HUES6 (cell line): ENCODE measurements at regions not wholly inside any gene's neighbourhood (a gene's known extent, or its start where the extent isn't known, plus 50 kb on each side); places are given as distances from the start of the nearest gene placed in this dataset.

Experiments used
- H3K27ac ChIP-seq: 2 replicates; pipeline ENCODE4 v1.7.0; 2013; ENCODE audit warnings: low read depth, mild to moderate bottlenecking, low read length, inconsistent platforms
- H3K27me3 ChIP-seq: 2 replicates; pipeline ENCODE4 v1.6.1; 2013; ENCODE audit warnings: low read length; ENCODE audit not compliant: control insufficient read depth, insufficient read depth
- H3K36me3 ChIP-seq: 2 replicates; pipeline ENCODE4 v1.6.1; 2013; ENCODE audit warnings: low read length; ENCODE audit not compliant: control insufficient read depth, insufficient read depth
- H3K4me1 ChIP-seq: 2 replicates; pipeline ENCODE4 v1.6.1; 2013; ENCODE audit warnings: low read length; ENCODE audit not compliant: control insufficient read depth, insufficient read depth
- H3K4me3 ChIP-seq: 2 replicates; pipeline ENCODE4 v1.5.1; 2013; ENCODE audit warnings: low read depth, low read length
- H3K9ac ChIP-seq: one replicate; pipeline ENCODE4 v1.6.1; 2013; ENCODE audit warnings: mild to moderate bottlenecking, low read length
- H3K9me3 ChIP-seq: 2 replicates; pipeline ENCODE4 v1.6.1; 2013; ENCODE audit warnings: low read depth, low read length; ENCODE audit not compliant: control insufficient read depth, insufficient read depth

GRCh38 chr5:109469896-109470662, 60.3 kb upstream of the PJA2 start:
- no peak overlapping the region for H3K4me3 ChIP-seq
- no peak overlapping the region for H3K9ac ChIP-seq
- no peaks in the 10 kb centered on the region for H3K4me1 ChIP-seq
- H3K9me3 ChIP-seq = no peaks in the 10 kb centered on the region
- H3K36me3 ChIP-seq = no peaks in the 10 kb centered on the region
- no peak overlapping the region for H3K27ac ChIP-seq
- H3K27me3 ChIP-seq = no peaks in the 10 kb centered on the region

GRCh38 chr5:109468737-109469420, 59.1 kb upstream of the PJA2 start:
- no peaks in the 10 kb centered on the region for H3K27me3 ChIP-seq
- no peak overlapping the region for H3K9ac ChIP-seq
- H3K4me1 ChIP-seq = no peaks in the 10 kb centered on the region
- no peaks in the 10 kb centered on the region for H3K9me3 ChIP-seq
- H3K36me3 ChIP-seq = no peaks in the 10 kb centered on the region
- no peak overlapping the region for H3K4me3 ChIP-seq
- no peak overlapping the region for H3K27ac ChIP-seq

DNA sequence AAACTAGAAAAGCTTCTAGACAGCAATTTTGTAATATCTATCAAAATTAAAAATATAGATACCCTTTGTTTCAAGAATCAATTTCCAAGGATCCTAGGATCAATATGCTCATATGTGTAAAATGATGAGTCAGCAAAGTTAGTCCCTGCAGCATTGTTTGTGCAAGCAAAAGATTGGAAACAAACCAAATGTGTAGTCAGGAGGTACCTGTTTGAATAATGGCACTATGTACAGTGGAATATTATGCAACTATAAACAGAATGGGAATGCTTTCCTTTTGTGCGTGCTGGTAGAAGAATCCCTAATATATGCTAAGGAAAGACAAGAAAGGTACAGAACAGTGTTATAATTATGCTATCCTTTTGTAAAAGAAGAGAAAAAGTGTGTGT, 58.5 kb upstream of the PJA2 start:
- H3K9ac ChIP-seq = no peak overlapping the region
- no peaks in the 10 kb centered on the region for H3K27me3 ChIP-seq
- no peak overlapping the region for H3K27ac ChIP-seq
- no peaks in the 10 kb centered on the region for H3K4me1 ChIP-seq
- no peak overlapping the region for H3K4me3 ChIP-seq
- no peaks in the 10 kb centered on the region for H3K9me3 ChIP-seq
- no peaks in the 10 kb centered on the region for H3K36me3 ChIP-seq

DNA sequence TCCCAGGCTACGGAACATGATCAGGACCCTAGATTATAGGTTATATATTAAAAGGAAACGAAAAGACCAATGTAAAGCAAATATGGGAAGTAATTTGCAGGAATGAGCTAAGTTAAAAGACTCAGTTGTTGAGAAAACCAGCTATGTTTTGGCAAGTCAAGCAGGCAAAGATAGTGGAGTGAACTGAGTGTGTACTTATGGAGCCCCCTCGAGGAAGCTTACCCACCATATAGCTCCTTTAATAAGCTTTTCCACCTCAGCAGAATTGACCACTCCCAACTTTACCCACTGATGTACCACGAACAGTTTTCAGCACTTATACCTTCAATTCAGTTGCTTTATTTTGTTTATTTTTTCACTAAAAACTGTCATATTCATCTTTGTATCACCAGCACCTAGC, 57.3 kb upstream of the PJA2 start:
- H3K27ac ChIP-seq = no peak overlapping the region
- no peaks in the 10 kb centered on the region for H3K36me3 ChIP-seq
- no peaks in the 10 kb centered on the region for H3K9me3 ChIP-seq
- no peak overlapping the region for H3K4me3 ChIP-seq
- no peaks in the 10 kb centered on the region for H3K27me3 ChIP-seq
- H3K9ac ChIP-seq = no peak overlapping the region
- no peaks in the 10 kb centered on the region for H3K4me1 ChIP-seq
